ENCODE measurements at regions not wholly inside any gene's neighbourhood (a gene's known extent, or its start where the extent isn't known, plus 50 kb on each side); places are given as distances from the start of the nearest gene placed in this dataset.
A peak's percentile ranks its signal among the peaks of the same experiment; 100 is the strongest.

DNA sequence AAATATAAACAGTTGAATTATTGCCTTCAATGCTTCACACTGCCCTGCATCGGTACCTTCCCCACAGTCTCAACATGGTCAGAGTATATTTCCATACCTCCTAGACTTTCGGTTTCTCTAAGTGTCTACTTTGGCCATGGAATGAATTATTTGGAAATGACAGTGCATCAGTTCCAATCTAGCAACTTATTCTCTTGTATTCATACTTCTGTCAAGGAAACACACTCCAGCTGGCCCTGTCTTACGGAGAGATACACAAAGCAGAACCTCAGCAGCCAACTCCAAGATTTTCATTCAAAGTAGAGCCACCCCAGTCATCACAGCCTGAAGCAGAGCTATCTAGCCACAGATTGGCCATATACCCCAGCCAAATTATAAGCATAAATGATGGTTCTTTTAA lies 518.4 kb upstream of the UBE2E2 start:
- in situ Hi-C loops (cut with MboI; ENCODE audit: low pct_ligation_motif_present in 1 of 4, low pct_unique_long_range_greater_than_20kb in 1 of 4, low sequenced_read_pairs in 3 of 4) (no loop called here), intact Hi-C loops (cut with DNase I; ENCODE audit: low total_unique reads) (no loop called here)
- DNase-seq, result no peak
- 48 to 65% methylated on average over 2 to 3 of the region's 3 CpGs for WGBS, 2 donors (ENCODE audit: low coverage in 1 of 2)
- H3K27ac ChIP-seq, result no peak overlapping the region
- TF ChIP-seq POLR2AphosphoS5 (IDR thresholded peaks at IDR 0.05) (peak; percentile 16 to 68 (median 65)), POLR2A (IDR thresholded peaks at IDR 0.05) (no peak)
- TF ChIP-seq, protein P1, sequence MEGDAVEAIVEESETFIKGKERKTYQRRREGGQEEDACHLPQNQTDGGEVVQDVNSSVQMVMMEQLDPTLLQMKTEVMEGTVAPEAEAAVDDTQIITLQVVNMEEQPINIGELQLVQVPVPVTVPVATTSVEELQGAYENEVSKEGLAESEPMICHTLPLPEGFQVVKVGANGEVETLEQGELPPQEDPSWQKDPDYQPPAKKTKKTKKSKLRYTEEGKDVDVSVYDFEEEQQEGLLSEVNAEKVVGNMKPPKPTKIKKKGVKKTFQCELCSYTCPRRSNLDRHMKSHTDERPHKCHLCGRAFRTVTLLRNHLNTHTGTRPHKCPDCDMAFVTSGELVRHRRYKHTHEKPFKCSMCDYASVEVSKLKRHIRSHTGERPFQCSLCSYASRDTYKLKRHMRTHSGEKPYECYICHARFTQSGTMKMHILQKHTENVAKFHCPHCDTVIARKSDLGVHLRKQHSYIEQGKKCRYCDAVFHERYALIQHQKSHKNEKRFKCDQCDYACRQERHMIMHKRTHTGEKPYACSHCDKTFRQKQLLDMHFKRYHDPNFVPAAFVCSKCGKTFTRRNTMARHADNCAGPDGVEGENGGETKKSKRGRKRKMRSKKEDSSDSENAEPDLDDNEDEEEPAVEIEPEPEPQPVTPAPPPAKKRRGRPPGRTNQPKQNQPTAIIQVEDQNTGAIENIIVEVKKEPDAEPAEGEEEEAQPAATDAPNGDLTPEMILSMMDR (IDR thresholded peaks at IDR 0.05), result no peak
- H3K4me1 ChIP-seq, result no peaks in the 10 kb centered on the region
- H3K9me3 ChIP-seq, result no peaks in the 10 kb centered on the region
- H3K27me3 ChIP-seq, result no peaks in the 10 kb centered on the region
- no peaks in the 10 kb centered on the region for H3K36me3 ChIP-seq
- no peak overlapping the region for H3K4me3 ChIP-seq

DNA sequence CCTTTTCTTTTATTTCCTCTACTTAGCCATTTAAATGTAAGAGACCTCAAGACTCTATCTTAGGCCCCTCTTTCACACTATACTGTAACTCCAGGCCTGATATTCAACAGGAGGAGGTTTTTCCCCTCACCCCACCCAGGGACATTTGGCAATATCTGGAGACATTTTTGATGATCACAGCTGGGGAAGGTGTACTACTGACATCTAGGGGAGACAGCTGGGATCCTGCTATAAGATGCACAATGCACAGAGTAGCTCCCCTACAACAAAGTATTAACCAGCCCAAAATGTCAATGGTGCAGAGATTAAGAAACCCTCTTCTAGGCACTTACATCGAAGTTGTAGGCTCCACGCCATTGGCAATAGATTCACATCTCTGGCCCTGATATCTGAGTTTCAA lies 517.5 kb upstream of the UBE2E2 start:
- TF ChIP-seq, protein P1 (IDR thresholded peaks at IDR 0.05), result no peak
- TF ChIP-seq POLR2AphosphoS5 (IDR thresholded peaks at IDR 0.05), result no peak
- no peak for TF ChIP-seq EP300 (IDR thresholded peaks at IDR 0.05; ENCODE audit: low read depth)
- no peak for TF ChIP-seq POLR2A (IDR thresholded peaks at IDR 0.05)
- in situ Hi-C loops (cut with MboI; ENCODE audit: low pct_ligation_motif_present in 1 of 4, low pct_unique_long_range_greater_than_20kb in 1 of 4, low sequenced_read_pairs in 3 of 4) (no loop called here), intact Hi-C loops (cut with DNase I; ENCODE audit: low total_unique reads) (no loop called here)
- Histone ChIP-seq H3K27me3 (no peaks in the 10 kb centered on the region), H3K4me1 (no peaks in the 10 kb centered on the region), H3K9me3 (no peaks in the 10 kb centered on the region), H3K36me3 (no peaks in the 10 kb centered on the region), H3K4me3 (no peak overlapping the region), H3K27ac (no peak overlapping the region)
- WGBS, 2 donors (ENCODE audit: low coverage in 1 of 2), result 74 to 84% methylated on average over 2 of the region's 2 CpGs
- DNase-seq, result no peak

DNA sequence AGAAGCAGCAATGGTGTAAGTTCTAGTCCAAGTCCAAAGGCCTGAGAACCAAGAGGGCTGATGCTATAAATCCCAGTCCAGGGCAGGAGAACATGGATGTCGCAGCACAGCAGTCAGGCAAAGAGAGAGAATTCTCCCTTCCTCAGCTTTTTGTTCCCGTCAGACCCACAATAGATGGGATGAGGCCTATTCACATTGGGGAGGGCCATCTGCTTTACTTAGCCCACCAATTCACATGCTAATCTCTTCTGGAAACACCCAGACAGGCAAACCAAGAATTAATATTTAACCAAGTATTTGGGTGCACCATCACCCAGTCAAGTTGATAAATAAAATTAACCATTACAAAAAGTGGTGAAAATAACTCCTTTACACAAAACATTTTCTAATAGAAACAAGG lies 511.7 kb upstream of the UBE2E2 start:
- H3K27ac ChIP-seq, result no peak overlapping the region
- intact Hi-C loops (cut with DNase I; ENCODE audit: low total_unique reads) (no loop called here), in situ Hi-C loops (cut with MboI; ENCODE audit: low pct_ligation_motif_present in 1 of 4, low pct_unique_long_range_greater_than_20kb in 1 of 4, low sequenced_read_pairs in 3 of 4) (no loop called here)

DNA sequence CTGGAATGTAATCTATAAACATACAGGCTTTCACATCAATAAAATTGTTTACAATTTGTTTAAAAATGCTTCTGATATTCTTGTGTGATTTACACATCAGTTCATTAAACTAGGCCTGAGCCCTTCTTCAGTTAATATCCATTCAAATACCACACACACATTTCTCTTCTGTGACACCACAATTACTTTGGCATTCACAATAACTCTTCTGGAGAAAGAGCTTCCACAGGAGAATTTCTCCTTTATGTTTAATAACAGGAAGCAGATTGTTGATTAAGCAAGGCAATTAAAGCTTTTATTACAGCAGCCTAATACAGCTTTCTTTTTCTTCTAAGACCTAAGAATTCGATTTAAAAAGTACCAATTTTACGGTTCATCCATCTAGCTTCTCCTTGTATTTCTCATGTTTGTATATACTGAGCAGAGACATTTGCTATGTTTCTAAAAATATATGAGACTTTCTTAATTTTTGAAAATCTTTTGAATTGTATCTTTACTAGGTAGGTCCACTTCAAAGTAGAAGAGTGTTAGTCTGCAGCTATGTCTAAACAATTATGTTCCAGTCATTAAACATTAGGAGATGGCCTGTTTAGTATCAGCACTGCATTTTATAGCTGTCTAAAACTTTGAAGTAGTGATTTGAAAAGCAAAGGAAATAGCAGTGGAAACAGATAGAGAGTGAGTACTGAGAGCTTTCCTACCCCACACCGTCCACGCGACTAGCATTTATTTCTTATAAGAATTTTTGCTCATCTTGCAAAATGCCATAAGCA lies 511.1 kb upstream of the UBE2E2 start:
- Histone ChIP-seq H3K4me1 (peaks cover 0 to 6% (median 2%) of the 10 kb centered on the region in 4 donors), H3K4me3 (no peak overlapping the region), H3K36me3 (no peaks in the 10 kb centered on the region), H3K9me3 (no peaks in the 10 kb centered on the region), H3K27ac (no peak overlapping the region), H3K27me3 (no peaks in the 10 kb centered on the region)
- no peak for DNase-seq
- WGBS, 2 donors (ENCODE audit: low coverage in 1 of 2), result 57 to 72% methylated on average over 5 of the region's 5 CpGs
- peak in 1 of 3 donors; percentile 38 for TF ChIP-seq POLR2AphosphoS5 (IDR thresholded peaks at IDR 0.05)
- TF ChIP-seq EP300 (IDR thresholded peaks at IDR 0.05; ENCODE audit: low read depth), result no peak
- intact Hi-C loops (cut with DNase I; ENCODE audit: low total_unique reads), result no loop called here
- in situ Hi-C loops (cut with MboI; ENCODE audit: low pct_ligation_motif_present in 1 of 4, low pct_unique_long_range_greater_than_20kb in 1 of 4, low sequenced_read_pairs in 3 of 4), result no loop called here

More for the DNA sequence above, 511.7 kb upstream of the UBE2E2 start:
- no peak for DNase-seq
- 45 to 70% methylated on average over 2 of the region's 2 CpGs for WGBS, 2 donors (ENCODE audit: low coverage in 1 of 2)
- TF ChIP-seq, protein P1 (IDR thresholded peaks at IDR 0.05), result no peak
- TF ChIP-seq POLR2A (IDR thresholded peaks at IDR 0.05) (no peak), POLR2AphosphoS5 (IDR thresholded peaks at IDR 0.05) (no peak), EP300 (IDR thresholded peaks at IDR 0.05; ENCODE audit: low read depth) (no peak)
- H3K36me3 ChIP-seq, result no peaks in the 10 kb centered on the region
- H3K4me1 ChIP-seq, result peaks cover 0 to 6% (median 2%) of the 10 kb centered on the region in 4 donors
- no peaks in the 10 kb centered on the region for H3K9me3 ChIP-seq
- H3K4me3 ChIP-seq, result no peak overlapping the region
- no peaks in the 10 kb centered on the region for H3K27me3 ChIP-seq

DNA sequence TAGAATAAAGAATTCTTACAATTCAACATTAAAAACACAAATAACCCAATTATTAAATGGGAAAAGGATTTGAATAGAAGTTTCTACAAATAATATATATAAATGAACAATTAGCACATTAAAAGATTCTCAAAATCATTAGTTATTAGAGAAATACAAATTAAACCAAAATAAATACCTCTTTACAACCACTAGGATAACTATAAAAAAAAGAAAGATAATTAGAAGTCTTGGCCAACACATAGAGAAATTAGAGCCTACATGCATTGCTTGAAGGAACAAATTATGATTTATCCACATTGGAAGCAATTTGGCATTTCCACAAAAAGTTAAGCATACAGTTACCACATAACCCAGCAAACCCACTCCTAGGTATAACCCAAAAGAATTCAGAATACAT lies 502.3 kb upstream of the UBE2E2 start:
- Histone ChIP-seq H3K27ac (no peak overlapping the region), H3K9me3 (no peaks in the 10 kb centered on the region), H3K4me3 (no peak overlapping the region), H3K36me3 (no peaks in the 10 kb centered on the region), H3K27me3 (no peaks in the 10 kb centered on the region), H3K4me1 (no peaks in the 10 kb centered on the region)
- TF ChIP-seq POLR2AphosphoS5 (IDR thresholded peaks at IDR 0.05), result no peak
- no peak for TF ChIP-seq EP300 (IDR thresholded peaks at IDR 0.05; ENCODE audit: low read depth)
- TF ChIP-seq, protein P1 (IDR thresholded peaks at IDR 0.05), result no peak
- no peak for TF ChIP-seq POLR2A (IDR thresholded peaks at IDR 0.05)
- in situ Hi-C loops (cut with MboI; ENCODE audit: low pct_ligation_motif_present in 1 of 4, low pct_unique_long_range_greater_than_20kb in 1 of 4, low sequenced_read_pairs in 3 of 4), result no loop called here
- intact Hi-C loops (cut with DNase I; ENCODE audit: low total_unique reads), result no loop called here
- no peak for DNase-seq
